Caco-2 (cell line): ENCODE measurements at regions not wholly inside any gene's neighbourhood (a gene's known extent, or its start where the extent isn't known, plus 50 kb on each side); places are given as distances from the start of the nearest gene placed in this dataset.

ENCODE experiments used
- BruUV-seq: library from RNA; stranded (reverse); fragments of 400-500 nt; replicated peaks from 2 replicates; lab custom pipeline; 2021; lab: Mats Ljungman, UMichigan
- CTCF ChIA-PET: fragments of 300-600 bp; sonication (Branson Sonifier 250); formaldehyde crosslinking; loops from one replicate; lab custom pipeline; 2022; ENCODE audit warnings: antibody characterized with exemption; lab: Charles Lee
- POLR2A ChIA-PET: fragments of 300-600 bp; sonication (Branson Sonifier 250); formaldehyde crosslinking; loops from one replicate; lab custom pipeline; 2022; ENCODE audit warnings: antibody characterized with exemption; lab: Charles Lee
- DNase-seq, 2 experiments: peaks; one replicate each; pipeline versions ENCODE4 v3.0.0 to v3.0.0-alpha.2; 2020 to 2022
- H3K27me3 ChIP-seq: replicated peaks from 2 replicates; pipeline ENCODE4 v1.6.0; 2011; ENCODE audit warnings: low read length; ENCODE audit not compliant: control insufficient read depth, insufficient read depth
- H3K36me3 ChIP-seq: 2 replicates; pipeline ENCODE4 v1.5.1; 2011; ENCODE audit warnings: low read length; ENCODE audit not compliant: control insufficient read depth, insufficient read depth
- H3K4me1 ChIP-seq: fragments of 250-450 bp; sonication (Bioruptor Pico); 2 replicates; pipeline ENCODE4 v1.5.1; 2020; ENCODE audit warnings: mild to moderate bottlenecking
- H3K4me3 ChIP-seq: 2 replicates; pipeline ENCODE4 v1.5.1; 2011; ENCODE audit warnings: low read depth, mild to moderate bottlenecking, control low read depth, low read length
- H3K9me3 ChIP-seq: fragments of 250-450 bp; sonication (Bioruptor Pico); 2 replicates; pipeline ENCODE4 v1.5.1; 2020; ENCODE audit warnings: mild to moderate bottlenecking, moderate library complexity
- H3K27ac Mint-ChIP-seq: one replicate; pipeline ENCODE4 v1.8.0; 2022; ENCODE audit warnings: mixed read lengths; ENCODE audit not compliant: unreplicated experiment
- H3K27me3 Mint-ChIP-seq: one replicate; pipeline ENCODE4 v1.8.0; 2022; ENCODE audit warnings: mixed read lengths; ENCODE audit not compliant: insufficient read depth, unreplicated experiment
- H3K36me3 Mint-ChIP-seq: one replicate; pipeline ENCODE4 v1.8.0; 2022; ENCODE audit warnings: mild to moderate bottlenecking, mixed read lengths; ENCODE audit not compliant: insufficient read depth, unreplicated experiment
- H3K4me1 Mint-ChIP-seq: one replicate; pipeline ENCODE4 v1.8.0; 2022; ENCODE audit warnings: low read depth, mixed read lengths; ENCODE audit not compliant: unreplicated experiment
- H3K4me3 Mint-ChIP-seq: one replicate; pipeline ENCODE4 v1.8.0; 2022; ENCODE audit warnings: mild to moderate bottlenecking, moderate library complexity, mixed read lengths; ENCODE audit not compliant: unreplicated experiment
- H3K9me3 Mint-ChIP-seq: one replicate; pipeline ENCODE4 v1.8.0; 2022; ENCODE audit warnings: mixed read lengths; ENCODE audit not compliant: unreplicated experiment
- CTCF ChIP-seq, 2 experiments: fragments of 200-600 bp in 1 of 2; IDR thresholded peaks; 1 replicate in 1 of 2; 2 replicates in 1 of 2; pipeline versions ENCODE4 v1.5.1 to v1.8.0; 2011 to 2022; ENCODE audit warnings: antibody characterized with exemption in 1 of 2, control low read depth in 1 of 2, inconsistent platforms in 1 of 2, low read depth in 1 of 2, low read length in 1 of 2, mild to moderate bottlenecking in 1 of 2, moderate library complexity in 1 of 2; ENCODE audit not compliant: insufficient read depth in 1 of 2, severe bottlenecking in 1 of 2, unreplicated experiment in 1 of 2
- intact Hi-C: fragments of 100-400 bp; cut with micrococcal nuclease; formaldehyde crosslinking; loops from one replicate; pipeline ENCODE4 v1.10.0; 2022; ENCODE audit not compliant: unreplicated experiment

DNA sequence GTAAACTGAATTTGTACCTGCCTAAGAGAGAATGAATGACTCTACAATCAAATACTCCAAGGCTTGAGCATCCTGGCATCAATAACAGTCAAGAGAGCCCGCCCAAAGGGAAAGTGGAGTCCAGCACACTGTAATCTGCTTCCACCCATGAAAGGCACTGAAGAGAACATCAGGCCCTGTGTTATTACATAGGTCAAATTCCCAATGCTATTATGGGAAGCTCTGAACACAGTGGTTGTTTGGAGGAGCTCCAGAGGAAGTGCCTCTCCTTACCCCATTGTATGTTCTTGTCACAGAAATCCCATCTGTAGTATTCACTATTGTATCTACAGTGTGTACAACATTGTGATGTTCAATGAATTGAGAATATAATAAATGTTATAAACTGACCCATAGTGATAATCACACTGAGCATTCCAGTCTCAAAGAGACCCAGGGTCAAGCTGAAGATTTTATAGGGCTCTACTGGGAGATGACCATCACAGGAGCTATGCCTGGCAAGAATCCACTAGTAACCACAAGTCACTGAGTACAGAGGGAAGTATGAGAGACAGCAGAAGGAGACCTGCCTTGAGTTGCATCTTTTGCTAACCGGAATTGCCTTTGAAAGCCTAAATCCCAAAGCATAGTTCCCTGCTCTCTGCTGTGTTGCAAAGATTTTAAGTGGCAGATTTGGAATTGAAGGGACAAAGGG, 446.7 kb downstream of the GJA1 start:
- no peaks in the 10 kb centered on the region for H3K36me3 Mint-ChIP-seq
- no peak for DNase-seq

DNA sequence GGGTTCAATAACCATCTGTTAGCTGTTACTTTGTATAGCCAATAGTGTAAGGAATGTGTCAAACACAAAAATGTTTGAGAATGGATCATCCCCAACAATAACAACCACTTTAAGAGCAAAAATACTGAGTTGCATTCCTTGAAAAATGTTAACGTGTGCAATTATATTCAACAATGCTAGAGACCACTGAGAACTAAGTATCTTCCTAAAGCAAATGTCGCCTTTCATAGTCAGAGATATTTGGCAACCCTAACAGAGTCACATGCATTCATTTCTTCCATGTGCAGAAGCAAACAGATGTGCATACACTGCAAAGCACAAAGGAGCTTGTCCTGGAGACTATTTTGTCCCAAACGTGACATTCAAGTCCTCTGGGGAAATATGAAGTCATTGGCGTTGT, 448.6 kb downstream of the GJA1 start:
- Mint-ChIP-seq H3K27me3 (no peaks in the 10 kb centered on the region), H3K27ac (no peak overlapping the region), H3K9me3 (no peaks in the 10 kb centered on the region), H3K4me1 (peaks cover 13% of the 10 kb centered on the region), H3K4me3 (no peak overlapping the region), H3K36me3 (no peaks in the 10 kb centered on the region)
- no peaks in the 10 kb centered on the region; the same call in 1 of the 2 replicates for H3K27me3 ChIP-seq
- peaks cover 25% of the 10 kb centered on the region for H3K4me1 ChIP-seq
- no peaks in the 10 kb centered on the region for H3K36me3 ChIP-seq
- H3K9me3 ChIP-seq = peaks cover 4% of the 10 kb centered on the region; the same call in 1 of the 2 replicates
- BruUV-seq = no TSS peak
- DNase-seq = no peak
- intact Hi-C loops = loop anchor here (2.0 kb wide), 2 partner anchors 35 to 453 kb away; no protein-coding TSS in a partner anchor
- no peak for TF ChIP-seq CTCF (IDR thresholded peaks at IDR 0.05; ENCODE audit: insufficient read depth in 1 of 2, low read depth in 1 of 2, low read length in 1 of 2, severe bottlenecking in 1 of 2, unreplicated experiment in 1 of 2)
- CTCF ChIA-PET = no interaction called here
- POLR2A ChIA-PET = no interaction called here
- H3K4me3 ChIP-seq = no peak overlapping the region

More for the DNA sequence above, 446.7 kb downstream of the GJA1 start:
- Mint-ChIP-seq H3K4me1 (peaks cover 13% of the 10 kb centered on the region), H3K4me3 (no peak overlapping the region), H3K27ac (no peak overlapping the region), H3K27me3 (no peaks in the 10 kb centered on the region), H3K9me3 (peaks cover 8% of the 10 kb centered on the region)
- Histone ChIP-seq H3K9me3 (peaks cover 4% of the 10 kb centered on the region; the same call in 1 of the 2 replicates), H3K36me3 (no peaks in the 10 kb centered on the region), H3K4me1 (peaks cover 25% of the 10 kb centered on the region), H3K27me3 (no peaks in the 10 kb centered on the region; the same call in 1 of the 2 replicates), H3K4me3 (no peak overlapping the region)
- BruUV-seq = no TSS peak
- ChIA-PET POLR2A (no interaction called here), CTCF (no interaction called here)
- no peak for TF ChIP-seq CTCF (IDR thresholded peaks at IDR 0.05; ENCODE audit: insufficient read depth in 1 of 2, low read depth in 1 of 2, low read length in 1 of 2, severe bottlenecking in 1 of 2, unreplicated experiment in 1 of 2)
- intact Hi-C loops = no loop called here

GRCh38 chr6:121884620-121885019, 449.2 kb downstream of the GJA1 start:
- BruUV-seq = no TSS peak
- H3K4me1 ChIP-seq = peaks cover 25% of the 10 kb centered on the region
- H3K36me3 ChIP-seq = no peaks in the 10 kb centered on the region
- intact Hi-C loops = loop anchor here (1.0 to 2.0 kb wide), 7 partner anchors 11 to 454 kb away; no protein-coding TSS in a partner anchor
- Mint-ChIP-seq H3K4me1 (peaks cover 13% of the 10 kb centered on the region), H3K27me3 (no peaks in the 10 kb centered on the region), H3K27ac (no peak overlapping the region), H3K36me3 (no peaks in the 10 kb centered on the region), H3K4me3 (no peak overlapping the region), H3K9me3 (no peaks in the 10 kb centered on the region)
- TF ChIP-seq CTCF (IDR thresholded peaks at IDR 0.05; ENCODE audit: insufficient read depth in 1 of 2, low read depth in 1 of 2, low read length in 1 of 2, severe bottlenecking in 1 of 2, unreplicated experiment in 1 of 2) = no peak
- DNase-seq = no peak
- peaks cover 4% of the 10 kb centered on the region; the same call in 1 of the 2 replicates for H3K9me3 ChIP-seq
- ChIA-PET CTCF (interaction anchor here (0.8 kb wide), 1 partner anchor 447 kb away, joined by 3 read pairs; no protein-coding TSS in a partner anchor), POLR2A (no interaction called here)
- H3K27me3 ChIP-seq = no peaks in the 10 kb centered on the region; the same call in 1 of the 2 replicates
- H3K4me3 ChIP-seq = no peak overlapping the region
